ENCODE measurements at regions not wholly inside any gene's neighbourhood (a gene's known extent, or its start where the extent isn't known, plus 50 kb on each side); places are given as distances from the start of the nearest gene placed in this dataset.

GRCh38 chr14:26933431-26933830, 335.6 kb upstream of the NOVA1 start:
- TF ChIP-seq, protein P1, sequence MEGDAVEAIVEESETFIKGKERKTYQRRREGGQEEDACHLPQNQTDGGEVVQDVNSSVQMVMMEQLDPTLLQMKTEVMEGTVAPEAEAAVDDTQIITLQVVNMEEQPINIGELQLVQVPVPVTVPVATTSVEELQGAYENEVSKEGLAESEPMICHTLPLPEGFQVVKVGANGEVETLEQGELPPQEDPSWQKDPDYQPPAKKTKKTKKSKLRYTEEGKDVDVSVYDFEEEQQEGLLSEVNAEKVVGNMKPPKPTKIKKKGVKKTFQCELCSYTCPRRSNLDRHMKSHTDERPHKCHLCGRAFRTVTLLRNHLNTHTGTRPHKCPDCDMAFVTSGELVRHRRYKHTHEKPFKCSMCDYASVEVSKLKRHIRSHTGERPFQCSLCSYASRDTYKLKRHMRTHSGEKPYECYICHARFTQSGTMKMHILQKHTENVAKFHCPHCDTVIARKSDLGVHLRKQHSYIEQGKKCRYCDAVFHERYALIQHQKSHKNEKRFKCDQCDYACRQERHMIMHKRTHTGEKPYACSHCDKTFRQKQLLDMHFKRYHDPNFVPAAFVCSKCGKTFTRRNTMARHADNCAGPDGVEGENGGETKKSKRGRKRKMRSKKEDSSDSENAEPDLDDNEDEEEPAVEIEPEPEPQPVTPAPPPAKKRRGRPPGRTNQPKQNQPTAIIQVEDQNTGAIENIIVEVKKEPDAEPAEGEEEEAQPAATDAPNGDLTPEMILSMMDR (IDR thresholded peaks at IDR 0.05; ENCODE audit: poor library complexity, severe bottlenecking): no peak
- TF ChIP-seq EP300 (conservative IDR thresholded peaks at IDR 0.05; ENCODE audit: poor library complexity, severe bottlenecking) (no peak), SMC3 (conservative IDR thresholded peaks at IDR 0.05; ENCODE audit: poor library complexity) (no peak), POLR2AphosphoS5 (IDR thresholded peaks at IDR 0.05) (no peak), RAD21 (conservative IDR thresholded peaks at IDR 0.05) (no peak), TAF1 (IDR thresholded peaks at IDR 0.05; ENCODE audit: low read depth) (no peak)
